SW480 (cell line): ENCODE measurements at regions not wholly inside any gene's neighbourhood (a gene's known extent, or its start where the extent isn't known, plus 50 kb on each side); places are given as distances from the start of the nearest gene placed in this dataset.

Experiments used
- DNase-seq: peaks from one replicate; pipeline ENCODE4 v3.0.0-alpha.2; 2016; ENCODE audit warnings: low spot score

GRCh38 chr14:26395726-26396125, 202.1 kb downstream of the NOVA1 start:
- no peak for DNase-seq

- peak; percentile 16 for DNase-seq
These were observed 203.6 kb downstream of the NOVA1 start for GRCh38 chr14:26394150-26394810.

DNA sequence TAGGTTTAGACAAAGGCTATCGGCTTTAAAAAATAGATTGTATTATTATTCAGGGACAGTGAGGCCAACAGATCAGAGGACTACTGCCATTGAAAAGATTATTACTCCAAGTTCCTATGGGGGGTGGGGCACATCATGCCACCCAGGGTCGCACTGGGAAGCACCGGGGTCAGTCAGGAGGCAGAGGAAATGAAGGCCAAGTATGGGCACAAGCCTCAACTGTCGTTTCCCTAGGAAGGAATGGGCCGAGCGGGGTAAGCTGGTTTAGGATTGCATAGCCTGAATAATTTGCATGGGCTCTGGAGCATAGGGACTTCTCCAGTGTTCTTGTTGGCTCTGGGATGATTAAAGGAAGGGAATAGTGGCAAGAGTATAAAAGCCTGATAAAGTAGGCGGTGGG, 205.3 kb downstream of the NOVA1 start:
- DNase-seq, result no peak

DNA sequence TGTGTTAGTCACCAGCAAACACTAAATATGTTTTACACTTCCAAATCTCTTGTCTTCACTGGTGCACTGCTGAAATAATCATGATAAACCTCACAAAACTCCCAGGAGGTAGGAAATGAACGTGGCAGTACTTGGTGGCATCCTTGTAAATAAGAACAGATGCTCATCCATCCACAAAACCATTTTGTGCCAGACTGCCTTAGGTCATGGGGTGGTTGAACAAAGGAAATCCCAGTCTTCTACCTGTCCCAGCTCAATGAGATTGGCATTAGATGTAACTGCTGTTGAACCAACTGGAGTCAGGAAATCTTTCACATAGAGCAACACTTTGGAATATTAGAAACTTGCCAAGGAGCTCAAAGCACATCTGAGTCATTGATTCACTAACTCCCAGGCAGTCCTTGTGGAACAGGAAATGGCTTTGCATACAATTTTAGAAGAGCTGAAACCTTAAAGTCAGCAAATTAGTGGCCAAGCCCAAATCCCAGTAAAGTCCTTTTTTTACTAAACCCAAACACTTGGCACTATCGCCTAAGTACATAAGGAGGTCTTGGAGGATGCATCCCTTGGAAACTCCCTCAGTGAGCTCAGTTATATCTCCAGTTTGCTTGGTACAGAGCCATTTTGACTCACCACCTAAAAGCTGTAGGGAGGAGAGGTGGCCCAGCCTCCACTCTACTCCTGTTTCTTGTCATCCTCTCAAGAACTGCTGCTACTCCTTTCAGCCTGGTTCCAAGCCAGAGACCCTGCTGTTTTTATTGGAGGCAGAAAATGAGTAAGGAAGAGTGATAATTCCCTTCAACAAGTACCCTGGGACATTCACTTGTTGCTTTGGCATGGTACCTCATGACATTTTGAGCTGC, 208.0 kb downstream of the NOVA1 start:
- DNase-seq, result no peak

- DNase-seq, result no peak
These were observed 212.5 kb downstream of the NOVA1 start for GRCh38 chr14:26385310-26385709.

DNA sequence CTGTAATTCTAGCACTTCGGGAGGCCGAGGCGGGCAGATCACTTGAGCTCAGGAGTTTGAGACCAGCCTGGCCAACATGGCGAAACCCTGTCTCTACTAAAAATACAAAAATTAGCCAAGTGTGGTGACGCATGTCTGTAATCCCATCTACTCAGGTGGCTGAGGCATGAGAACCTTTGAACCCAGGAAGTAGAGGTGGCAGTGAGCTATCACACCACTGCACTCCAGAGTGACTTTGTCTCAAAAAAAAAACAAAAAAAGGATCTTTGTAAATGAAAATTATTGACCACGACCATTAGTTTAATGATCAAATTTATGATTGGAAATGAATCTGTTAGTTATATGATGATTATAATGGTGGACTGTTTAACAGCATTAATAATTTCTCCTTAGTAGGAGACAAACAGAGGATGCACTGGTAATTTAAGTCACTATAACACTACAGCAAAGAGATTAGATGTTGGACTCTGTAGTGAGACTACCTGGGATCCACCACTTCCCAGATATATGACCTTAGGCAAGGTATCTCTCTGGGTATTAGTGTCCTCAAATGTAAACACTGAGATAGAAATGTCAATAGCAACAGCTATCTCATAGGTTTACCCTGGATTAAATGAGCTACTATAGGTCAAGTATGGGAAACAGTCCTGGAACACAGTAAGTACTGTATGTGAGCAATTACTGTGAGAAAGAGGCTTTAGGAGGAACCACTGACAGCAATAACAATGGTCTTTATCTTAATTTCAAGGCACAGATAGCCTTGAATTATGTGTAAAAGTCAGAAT, 214.7 kb downstream of the NOVA1 start:
- no peak for DNase-seq

DNA sequence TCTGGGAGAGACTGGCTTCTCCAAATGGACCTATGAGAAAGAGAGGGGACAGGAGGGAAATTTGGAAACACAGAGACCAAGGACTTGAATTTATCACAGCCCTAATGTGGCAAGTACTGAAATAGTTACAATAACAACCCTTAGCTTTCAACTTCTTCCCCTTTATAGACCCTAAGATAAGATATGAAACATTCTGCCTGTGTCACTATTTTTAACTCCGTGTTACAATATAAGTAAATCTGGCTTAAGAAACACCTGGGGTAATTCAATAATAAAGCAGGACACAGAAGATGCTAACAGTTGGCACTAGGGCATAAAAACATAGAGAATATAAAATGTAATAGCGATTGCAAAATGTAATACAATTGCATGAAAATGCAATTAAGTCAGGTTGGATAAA, 216.4 kb downstream of the NOVA1 start:
- DNase-seq, result no peak

DNA sequence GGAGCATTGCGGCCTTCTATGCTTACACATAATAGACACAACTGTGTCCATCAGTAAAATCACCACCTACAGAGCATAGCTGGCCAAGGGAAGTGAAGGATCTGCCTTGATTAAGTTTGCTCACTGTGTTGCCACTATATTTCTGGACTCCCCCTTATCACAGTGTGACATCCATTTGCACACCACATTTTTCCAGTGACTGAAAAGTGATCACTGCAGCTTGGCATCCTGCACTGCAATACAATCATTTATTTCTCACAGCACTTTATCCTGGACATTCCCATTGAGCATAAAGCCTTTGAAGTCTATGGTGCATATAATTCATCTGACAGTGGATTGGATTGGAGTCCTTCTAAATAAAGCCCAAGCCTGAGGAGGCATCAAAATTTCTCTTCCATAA, 217.2 kb downstream of the NOVA1 start:
- no peak for DNase-seq

DNA sequence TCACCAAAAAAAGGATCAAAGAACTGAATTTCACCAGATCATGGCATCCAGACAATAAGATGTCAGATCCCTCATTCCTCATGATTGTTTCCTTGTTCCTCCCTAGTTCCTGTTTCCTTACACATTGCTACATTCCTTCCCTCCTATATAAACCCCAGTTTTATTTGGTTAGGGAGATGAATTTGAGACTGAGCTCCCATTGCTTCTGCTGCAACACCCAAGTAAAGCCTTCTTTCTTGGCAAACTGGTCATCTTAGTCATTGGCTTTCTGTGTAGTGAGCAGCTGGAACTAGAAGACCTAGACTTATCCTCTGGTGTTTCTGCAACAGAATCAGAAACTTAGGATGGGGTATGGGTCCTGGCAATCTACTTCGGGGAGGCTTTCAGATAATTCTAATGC, 217.9 kb downstream of the NOVA1 start:
- no peak for DNase-seq

DNA sequence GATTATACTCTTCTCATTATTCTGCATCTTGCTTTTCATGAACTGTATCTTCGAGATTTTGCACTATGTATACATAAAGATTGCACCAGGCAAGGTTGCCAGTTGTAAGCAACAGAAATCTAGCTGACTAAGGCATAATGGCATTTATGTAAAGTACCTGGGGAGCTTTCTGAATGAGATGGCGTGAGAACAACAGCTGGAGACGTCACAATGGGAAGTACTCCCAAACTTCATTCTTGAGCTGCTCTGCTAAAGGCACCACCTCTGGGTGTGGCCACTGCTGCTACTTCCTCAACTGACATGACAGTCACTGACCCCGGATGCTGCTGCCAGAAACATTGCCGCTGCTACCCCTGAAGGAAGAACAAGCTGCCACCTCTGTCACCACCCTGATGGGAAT, 220.7 kb downstream of the NOVA1 start:
- no peak for DNase-seq

DNA sequence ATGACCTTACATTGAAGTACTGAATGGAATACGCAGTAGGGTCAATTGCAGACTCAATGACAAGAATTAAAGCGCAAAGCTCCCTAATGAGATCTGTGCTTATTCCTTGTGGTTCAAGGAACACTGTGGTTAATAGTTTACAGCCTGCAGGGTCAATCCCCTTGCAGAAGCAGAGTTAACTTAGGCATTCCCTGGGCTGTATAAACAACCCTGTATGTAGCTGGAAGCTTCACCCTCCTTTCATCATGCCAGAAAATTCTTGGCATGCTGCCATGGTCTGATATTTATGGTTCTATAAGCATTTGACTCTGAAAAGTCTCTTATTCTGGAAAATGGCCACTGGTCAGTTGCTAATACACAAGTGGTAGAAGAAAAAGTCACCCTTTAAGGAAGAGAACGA, 227.7 kb downstream of the NOVA1 start:
- DNase-seq, result no peak

- no peak for DNase-seq
These were observed 234.1 kb downstream of the NOVA1 start for GRCh38 chr14:26363689-26364088.

GRCh38 chr14:26344596-26344995, 253.2 kb downstream of the NOVA1 start:
- DNase-seq, result no peak

- no peak for DNase-seq
These were observed 258.5 kb downstream of the NOVA1 start for GRCh38 chr14:26339381-26339780.

- no peak for DNase-seq
These were observed 259.6 kb downstream of the NOVA1 start for GRCh38 chr14:26338231-26338630.

- DNase-seq, result no peak
These were observed 263.5 kb downstream of the NOVA1 start for GRCh38 chr14:26334288-26334687.

- no peak for DNase-seq
These were observed 264.9 kb downstream of the NOVA1 start for GRCh38 chr14:26332966-26333365.

- no peak for DNase-seq
These were observed 266.9 kb downstream of the NOVA1 start for GRCh38 chr14:26330982-26331381.

DNA sequence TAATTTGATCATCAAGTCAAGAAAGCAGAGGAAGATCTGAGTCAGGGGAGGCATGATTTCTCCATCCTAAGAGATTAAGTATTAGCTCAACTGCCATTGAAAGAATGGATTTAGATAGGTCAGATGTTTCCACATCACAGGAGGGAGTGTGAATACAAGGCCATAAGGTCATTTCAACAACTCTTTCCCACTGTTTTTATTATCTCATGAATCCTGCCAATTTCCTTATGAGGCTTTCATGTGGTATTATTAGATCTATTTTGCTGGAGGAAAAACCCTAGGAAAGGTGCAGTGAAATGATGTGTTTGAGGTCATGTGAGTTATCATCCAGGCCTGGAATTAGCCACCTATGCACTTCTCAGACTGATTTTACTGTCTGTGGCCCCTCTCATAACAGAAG, 269.0 kb downstream of the NOVA1 start:
- peak; percentile 69 for DNase-seq

DNA sequence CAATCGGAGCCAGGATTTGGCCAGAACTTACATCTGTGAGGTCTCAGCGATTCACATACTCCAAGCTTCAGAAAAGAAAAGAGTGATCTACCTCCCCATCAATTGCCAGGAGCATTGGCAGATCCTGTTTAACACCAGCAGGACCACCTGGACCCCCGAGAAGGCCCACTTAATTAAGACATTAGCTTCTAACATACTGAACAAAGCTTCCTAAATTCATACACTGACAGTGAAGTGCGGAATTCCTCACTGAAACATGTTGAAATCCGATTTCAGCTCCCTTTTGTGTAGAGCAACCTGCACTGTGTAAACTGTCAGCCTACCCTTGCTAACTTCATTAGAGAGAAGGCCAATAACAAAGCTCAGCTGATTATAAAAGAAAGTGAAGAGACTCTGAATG, 274.0 kb downstream of the NOVA1 start:
- DNase-seq, result no peak

DNA sequence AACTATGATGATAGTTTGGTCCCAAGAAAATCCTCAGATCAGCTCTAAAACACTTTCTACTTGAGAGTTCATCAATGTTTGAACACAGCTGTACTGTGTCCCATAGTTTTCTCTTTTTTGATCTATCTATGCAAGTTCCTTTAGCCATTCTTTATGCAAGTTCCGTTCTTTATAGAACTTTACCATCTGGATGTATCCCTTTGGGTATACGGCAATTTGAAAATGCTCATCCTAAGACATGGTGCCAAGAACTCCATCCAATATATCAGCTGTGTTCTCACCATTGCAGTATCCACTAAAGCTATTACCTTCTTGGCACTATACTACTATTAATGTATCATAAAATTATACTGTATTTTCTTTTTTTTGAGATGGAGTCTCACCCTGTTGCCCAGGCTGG, 276.9 kb downstream of the NOVA1 start:
- DNase-seq, result no peak

DNA sequence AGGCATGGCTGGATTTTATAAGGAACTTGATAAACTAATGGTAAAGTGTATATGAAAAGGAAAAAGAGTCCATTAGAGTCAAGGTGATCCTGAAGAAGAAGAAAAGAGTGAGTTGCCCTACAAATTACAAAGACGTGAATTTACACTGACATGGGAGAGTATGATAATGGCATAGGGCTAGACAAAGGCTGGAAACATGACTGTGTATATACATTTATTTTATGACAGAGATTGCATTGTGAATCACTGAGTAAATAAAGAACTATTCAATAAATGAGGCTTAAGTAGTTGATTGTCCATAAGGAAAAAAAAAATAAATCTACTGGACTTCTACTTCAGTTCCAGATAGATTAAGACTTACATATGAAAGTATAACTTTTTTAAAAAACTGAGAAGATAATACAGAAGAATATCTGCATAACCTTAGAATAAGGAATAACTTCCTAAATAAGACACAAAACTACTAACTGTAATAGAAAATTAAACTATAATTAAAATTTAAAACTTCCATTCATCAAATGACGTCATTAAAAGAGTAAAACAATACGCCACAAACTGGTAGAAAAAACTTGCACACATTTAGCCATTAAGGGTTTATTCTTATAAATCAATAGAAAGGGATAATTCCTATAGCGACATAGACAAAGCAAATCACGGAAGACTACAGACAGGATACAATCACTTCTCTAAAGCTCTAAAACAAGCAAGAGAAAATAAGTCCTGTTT, 278.5 kb downstream of the NOVA1 start:
- no peak for DNase-seq
